Activated naive CD8-positive, alpha-beta T cell treated with anti-CD3 and anti-CD28 coated beads, Interleukin-2, amount 50 U/mL, for 16 hours (primary cell): ENCODE measurements at regions not wholly inside any gene's neighbourhood (a gene's known extent, or its start where the extent isn't known, plus 50 kb on each side); places are given as distances from the start of the nearest gene placed in this dataset.

ENCODE experiments used
- DNase-seq: peaks from one replicate; pipeline ENCODE4 v3.0.0-alpha.2; 2020; ENCODE audit warnings: low read depth, low spot score

DNA sequence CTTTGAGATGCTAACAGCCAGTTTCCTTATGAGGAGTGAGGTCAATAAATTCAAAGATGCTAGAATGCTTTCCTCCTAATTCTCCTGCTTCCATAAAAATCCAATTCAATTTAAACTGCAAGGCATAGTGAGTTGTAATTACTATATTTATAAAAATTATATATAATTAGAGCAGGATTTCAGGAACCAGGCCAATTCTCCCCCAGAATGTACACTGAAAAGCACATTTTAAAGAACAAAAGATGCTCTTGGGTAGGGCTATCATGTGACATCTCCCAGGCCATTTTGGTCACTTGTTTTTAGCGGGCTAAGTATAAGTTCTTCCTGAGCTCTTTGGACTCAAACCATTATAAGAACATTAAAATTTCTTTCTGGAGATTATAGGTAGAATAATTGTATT, 195.7 kb upstream of the KCNG1 start:
- DNase-seq = no peak

DNA sequence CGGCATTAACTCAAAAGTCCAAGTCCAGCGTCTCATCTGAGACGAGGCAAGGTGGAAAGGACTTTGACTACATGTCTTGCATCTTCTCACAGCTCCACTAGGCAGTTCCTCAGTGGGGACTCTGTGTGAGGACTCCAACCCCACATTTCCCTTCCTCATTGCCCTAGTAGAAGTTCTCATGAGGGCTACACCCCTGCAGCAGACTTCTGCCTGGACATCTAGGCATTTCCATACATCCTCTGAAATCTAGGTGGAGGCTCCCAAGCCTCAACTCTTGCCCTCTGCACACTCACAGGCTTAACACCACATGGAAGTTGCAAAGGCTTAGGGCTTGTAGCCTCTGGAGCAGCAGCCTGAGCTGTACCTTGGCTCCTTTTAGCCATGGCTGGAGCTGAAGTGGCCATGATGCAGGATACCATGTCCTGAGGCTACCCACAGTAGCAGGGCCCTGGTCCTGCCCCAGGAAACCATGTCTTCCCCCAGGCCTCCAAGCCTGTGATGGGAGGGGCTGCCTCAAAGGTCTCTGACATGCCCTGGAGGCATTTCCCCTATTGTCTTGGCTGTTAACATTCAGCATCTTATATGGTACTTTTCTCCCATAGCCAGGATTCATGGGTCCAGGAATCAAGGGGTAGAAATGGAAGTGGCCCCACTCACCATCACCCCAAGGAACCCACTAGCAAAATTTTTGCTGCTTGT, 194.6 kb upstream of the KCNG1 start:
- no peak for DNase-seq

DNA sequence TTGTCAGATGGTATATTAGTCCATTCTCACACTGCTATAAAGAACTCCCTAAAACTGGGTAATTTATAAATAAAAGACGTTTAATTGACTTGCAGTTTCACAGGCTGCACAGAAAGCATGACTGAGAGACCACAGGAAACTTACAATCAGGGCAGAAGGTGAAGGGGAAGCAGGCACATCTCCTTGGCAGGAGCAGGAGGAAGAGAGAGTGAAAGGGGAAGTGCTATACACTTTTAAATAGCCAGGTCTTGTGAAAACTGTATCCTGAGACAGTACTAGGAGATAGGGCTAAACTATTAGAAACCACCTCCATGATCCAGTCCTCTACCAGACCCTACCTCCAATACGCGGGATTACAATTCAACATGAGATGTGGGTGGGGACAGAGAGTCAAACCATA, 193.9 kb upstream of the KCNG1 start:
- DNase-seq = no peak

DNA sequence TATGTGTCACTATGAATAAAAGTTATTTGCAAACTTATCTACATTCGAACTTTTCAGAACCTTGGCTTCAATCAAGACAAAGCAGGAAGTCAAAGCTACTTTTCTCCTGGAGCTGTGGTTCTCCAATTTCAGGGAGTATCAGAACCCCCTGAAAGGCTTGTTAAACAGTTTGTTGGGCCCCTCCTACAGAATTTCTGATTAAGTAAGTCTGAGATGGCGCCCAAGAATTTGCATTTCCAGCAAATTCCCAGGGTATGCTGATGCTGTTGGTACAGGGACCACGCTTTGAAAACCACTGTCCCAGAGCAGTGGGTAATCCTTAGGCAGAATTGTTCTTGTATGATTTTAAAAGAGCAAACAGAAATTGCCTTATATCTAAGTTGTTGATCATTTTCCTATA, 189.9 kb upstream of the KCNG1 start:
- DNase-seq = no peak

DNA sequence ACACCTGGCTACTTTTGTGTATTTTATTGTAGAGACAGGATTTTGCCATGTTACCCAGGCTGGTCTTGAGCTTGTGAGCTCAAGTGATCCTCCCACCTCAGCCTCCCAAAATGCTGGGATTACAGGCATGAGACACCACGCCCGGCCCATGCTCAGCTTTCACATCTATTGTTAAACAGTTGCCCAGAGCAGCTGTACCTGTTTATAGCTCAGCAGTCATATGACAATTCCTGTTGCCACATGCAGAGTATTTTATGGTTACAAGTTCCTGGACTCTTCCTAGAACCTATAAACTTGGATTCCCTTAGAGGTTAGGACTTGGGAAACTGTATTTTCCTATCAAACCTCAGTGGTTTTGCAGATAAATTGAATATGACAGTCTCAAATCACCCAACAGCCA, 188.3 kb upstream of the KCNG1 start:
- DNase-seq = no peak

DNA sequence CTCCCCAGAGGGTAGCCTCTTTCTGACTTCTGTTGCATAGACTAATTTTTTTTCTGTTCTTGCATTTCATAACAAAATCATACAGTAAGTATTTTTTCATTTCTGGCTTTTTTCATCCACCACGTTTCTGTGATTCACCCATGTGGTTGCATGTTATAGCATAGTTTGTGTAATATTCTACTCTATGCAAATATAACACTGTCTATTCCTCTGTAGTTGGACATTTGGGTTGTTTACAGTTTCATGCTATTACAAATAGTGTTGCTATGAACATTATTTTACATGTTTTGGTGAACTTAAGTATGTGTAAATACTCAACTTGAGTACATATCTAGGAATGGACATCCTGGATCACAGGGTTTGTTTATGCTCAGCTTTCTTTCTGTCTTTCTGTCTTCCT, 187.2 kb upstream of the KCNG1 start:
- no peak for DNase-seq

DNA sequence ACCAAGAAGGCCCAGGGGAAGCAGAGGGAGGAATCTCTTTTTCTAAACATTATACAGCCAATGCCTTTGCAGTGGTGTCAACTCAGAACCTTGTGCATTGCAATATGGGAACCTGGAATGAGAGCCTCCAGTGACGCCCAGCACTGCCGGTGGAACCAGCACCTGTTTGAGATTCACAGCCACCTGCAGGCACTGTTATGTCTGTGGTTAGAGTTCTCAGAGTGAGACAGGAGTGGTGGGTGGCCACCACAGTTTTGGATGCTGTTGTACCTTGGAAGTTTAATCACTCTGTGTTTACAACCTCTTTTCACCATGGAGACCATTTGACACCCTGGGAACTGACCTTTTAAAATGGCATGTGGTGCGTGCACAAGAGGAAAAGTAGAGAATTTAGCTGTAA, 185.3 kb upstream of the KCNG1 start:
- no peak for DNase-seq

DNA sequence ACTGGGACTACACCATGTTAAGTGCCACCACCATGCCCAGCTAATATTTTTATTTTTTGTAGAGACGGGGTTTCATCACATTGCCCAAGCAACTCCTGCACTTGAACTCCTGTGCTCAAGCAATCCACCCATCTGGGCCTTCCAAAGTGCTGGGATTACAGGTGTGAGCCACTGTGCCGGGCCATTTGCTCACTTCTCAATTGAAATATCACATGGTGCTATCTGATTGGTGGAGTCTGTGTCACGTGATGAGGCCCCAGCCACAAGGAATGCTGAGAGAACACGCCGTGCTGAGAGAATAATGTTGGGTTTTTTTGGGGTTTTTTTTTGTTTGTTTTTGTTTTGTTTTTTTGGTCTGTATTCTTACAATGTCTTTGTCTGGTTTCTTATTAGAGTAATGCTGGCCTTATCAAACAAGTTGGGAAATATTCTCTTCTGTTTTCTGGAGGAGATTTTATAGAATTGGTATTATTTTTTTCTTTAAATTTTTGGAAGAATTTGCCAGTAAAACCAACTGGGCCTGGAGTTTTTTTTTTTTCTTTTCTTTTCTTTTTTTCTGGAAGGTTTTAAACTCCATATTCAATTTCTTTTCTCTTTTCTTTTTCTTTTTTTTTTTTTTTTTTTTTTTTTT, 183.2 kb upstream of the KCNG1 start:
- DNase-seq = no peak

DNA sequence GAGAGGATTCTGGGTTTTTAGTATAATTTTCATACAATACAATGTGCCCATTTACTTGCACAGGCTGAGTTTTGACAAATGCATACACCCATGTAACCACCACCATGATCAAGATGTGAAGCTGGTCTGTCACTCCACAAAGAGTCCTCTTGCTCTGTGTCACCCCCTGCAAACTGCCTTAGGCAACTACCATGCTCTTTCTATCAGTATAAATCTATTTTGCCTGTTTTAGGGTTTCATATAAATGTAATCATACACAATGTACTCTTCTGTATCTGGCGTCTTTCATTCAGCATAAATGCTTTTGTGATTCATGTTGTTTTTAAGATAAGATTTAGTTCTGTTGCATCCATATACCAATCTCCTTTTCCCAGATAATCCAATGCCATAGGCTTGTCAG, 181.9 kb upstream of the KCNG1 start:
- no peak for DNase-seq

DNA sequence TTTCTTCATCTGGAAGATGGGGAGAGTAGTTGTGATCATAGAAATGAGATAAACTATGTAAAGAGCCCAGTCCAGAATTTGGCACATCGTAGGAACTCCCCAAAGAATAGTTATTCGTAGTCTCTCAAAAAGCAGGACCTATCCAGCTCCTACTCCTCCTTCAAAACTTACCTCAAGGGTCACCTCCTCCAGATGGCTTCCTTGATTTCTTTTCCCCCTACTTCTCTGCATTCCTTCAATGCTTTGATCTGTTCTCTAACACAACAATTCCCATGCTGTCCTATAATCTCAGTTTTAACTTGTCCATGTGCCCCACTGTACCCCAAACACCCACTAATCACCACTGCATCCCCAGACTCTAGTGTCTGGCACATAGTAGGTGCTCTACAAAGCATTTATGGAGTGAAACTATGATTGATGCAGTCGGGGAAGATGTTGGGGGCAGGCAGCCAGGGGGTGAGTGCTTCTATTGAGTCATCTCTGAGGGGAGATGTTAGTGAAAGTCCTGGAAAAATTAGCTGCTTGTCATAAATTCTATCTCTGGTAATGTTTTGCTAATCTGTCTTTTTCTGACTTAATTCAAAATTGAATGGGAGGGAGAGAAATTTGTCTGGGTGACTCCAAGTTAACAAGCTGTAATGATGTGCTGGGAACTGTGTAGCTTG, 181.3 kb upstream of the KCNG1 start:
- DNase-seq = no peak

DNA sequence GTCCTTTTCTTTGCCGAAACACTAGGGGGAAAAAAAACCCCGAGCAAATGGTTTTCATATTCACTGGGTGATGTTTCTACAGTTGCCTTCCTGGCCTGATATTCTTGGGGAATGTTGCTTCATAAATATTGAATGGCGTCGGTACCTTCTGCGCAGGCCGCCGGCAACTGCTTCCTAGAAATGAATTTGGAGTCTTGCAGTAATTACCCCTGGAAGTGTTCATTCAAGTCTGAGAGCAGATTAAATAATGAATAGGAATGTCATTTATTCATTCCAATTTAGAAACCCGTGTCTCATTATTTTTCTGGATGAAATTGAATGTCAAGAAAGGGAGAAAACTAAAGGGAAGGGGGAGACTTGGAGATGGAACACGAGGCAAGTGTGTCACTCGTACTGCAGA, 179.4 kb upstream of the KCNG1 start:
- no peak for DNase-seq

DNA sequence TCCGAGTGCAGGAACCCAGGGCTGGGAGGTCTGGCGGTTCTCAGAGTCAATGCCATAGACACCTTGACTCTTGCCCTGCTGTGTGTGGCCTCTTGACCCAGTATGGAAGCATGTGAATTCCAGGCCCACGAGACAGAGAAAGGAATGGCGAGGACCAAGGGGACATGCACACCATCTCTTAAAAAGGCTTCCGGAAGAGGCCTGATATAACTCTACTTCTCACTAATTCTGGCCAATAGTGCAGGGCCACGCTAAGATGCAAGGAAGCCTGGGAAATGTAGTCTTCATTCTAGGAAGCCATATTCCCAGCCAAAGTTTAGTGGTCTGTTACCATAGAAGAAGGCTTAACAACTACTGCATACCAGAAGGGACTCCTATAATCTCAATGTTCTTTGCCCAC, 177.0 kb upstream of the KCNG1 start:
- no peak for DNase-seq

DNA sequence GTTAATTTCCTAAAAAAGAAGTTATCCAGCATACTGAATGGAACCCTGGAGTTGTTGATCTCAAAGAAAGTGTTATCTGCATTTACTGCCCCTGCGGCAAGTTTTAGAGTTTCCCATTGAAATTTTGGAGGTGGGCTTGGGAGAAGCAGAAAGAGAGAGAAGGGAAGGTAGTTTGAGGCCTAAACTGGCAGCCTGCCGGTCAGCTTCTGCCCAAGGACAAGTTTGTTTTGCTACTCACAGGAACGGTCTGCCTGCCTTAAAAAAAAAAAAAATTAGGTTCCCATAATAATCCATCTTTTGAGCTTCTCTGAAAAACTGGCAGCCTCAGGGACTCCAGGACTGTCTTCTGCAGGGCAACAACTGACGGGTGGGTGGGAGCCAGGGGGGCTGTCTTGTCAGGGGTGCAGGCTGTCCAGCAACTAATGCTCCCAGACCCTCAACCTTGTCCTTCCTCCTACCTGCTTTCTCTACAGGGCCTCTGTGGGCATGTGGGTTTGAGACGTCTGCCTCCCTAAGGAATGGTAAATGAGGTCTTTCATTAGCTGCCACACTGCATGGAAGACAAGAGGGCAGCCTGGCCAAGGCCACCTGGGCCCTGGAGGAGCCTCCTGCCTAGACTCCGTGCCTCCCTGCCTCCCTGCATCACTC, 176.1 kb upstream of the KCNG1 start:
- DNase-seq = no peak

DNA sequence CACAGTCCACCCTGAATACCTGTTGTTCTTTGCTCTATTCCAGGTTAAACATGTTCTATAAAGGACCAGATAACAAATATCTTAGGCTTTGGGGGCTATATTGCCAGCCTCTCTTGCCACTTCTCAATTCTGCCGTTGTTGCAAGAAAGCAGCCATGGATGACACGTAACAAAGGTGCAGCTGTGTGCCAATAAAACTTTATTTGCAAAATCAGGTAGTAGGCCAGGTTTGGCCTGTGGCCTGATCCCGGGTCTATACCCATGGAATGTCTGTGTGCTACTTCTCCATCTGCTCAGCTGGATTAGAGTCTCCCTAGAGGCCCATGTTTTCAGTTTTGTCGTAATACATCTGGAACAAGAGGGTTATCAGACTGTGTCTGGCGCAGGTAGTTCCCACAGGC, 175.3 kb upstream of the KCNG1 start:
- DNase-seq = no peak

DNA sequence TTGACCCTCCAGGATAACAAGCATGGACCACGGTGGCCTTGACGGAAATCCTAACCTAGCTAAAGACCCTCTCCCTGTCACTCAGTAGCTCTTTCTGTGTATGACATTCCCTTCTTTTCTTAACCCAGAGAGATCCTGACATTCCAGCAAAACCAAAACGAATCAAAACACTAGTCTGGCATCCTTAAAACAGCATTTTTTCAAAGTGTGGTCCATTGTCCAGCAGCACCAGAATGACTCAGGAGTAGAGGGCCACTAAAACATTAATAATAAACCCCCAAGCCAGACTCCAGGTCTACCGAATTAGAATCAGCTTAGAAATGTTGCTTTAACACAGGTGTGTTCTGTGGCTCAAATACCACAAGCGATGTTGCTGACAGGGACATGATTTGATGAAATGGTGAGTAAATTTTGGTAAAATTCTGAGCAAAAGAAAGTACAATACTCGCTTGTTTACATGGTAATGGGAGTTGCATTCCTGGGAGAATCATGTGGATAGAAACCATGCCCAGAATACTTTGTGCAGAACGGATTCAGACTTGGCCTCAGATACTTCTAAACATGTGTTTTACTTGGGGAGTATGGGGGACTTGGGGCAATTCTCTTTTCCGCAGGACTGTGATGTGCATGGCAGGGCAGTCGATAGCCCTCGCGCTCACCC, 174.2 kb upstream of the KCNG1 start:
- no peak for DNase-seq

DNA sequence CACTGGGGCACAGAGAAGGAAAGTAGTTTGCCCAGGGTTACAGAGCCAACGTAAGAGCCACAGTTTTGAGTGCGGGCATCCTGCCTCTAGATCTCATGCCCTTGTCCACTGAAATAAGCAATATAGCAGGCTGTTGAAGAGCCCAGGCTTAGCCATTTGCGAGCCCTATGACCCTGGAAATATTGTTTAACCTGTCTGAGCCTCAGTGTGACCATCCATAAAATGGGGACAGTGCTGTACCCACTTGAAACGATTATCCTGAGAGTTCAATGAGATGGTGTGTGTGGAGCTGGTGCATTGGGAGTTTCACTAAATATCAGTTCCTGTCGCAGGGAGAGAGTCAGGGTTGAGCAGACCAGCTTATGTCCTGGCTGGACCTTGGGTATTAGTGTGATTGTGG, 173.1 kb upstream of the KCNG1 start:
- DNase-seq = no peak

DNA sequence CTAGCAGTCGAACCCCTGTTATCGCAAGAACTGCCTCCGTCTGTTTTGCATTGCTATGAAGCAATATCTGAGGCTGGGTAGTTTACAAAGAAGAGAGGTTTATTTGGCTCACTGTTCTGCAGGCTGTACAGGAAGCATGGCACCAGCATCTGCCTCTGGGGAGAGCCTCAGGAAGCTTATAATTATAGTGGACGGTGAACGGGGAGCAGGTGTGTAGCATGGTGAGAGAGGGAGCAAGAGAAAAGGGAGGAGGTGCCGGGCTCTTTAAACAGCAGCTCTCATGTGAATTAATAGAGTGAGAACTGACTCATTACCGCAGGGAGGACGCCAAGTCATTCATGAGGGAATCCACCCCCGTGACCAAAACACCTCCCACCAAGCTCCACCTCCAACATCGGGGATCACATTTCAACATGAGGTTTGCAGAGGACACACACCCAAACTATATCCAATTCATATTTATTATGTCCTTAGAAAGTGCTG, 172.6 kb upstream of the KCNG1 start:
- no peak for DNase-seq

DNA sequence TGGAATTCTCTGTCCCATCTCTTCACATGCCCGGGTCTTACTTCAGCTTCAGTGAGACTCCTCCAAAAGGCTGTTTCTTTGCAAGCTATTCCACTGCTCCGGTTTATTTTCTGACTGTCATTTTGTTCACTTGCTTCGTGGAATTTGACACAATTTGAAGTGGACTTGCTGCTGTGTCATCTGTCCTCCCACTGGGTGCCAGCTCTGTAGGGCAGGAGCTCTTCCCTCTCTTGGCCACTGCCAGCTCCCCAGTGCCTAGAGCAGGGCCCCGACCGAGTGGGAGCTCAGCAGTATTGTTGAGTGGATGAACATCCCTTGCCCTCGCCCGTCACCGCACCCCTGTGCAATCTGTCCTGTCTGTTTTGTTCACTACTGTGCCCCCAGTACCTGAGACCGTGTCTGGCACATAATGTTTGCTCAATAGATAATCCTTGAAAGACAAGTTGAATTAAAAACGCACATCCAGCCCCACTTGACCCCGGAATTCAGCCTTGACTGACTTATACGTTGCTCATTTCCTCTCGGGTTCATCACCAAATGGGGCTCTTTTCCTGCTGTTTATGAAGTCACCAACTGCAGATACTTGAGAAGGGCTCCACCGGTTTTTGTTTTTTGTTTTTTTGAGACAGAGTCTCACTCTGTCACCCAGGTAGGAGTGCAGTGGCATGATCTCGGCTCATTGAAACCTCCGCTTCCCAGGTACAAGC, 170.3 kb upstream of the KCNG1 start:
- DNase-seq = no peak

DNA sequence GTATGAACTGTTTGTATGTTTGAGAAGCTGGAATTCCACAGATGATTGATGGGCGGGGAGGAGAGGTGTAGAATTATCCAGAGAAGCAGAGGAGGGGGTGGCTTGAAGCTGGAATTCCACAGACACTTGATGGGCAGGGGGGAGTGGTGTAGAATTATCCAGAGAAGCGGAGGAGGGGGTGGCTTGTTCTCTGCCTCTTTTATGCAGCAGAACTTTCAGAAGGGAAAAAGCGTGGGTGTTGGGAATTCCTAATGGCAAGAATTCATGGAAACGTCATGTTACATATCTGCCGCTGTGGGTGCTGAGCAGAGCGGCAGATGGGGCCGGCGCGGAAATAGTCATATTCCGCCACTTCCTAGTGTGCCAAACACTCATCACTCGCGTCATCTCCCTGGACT, 167.9 kb upstream of the KCNG1 start:
- DNase-seq = no peak

DNA sequence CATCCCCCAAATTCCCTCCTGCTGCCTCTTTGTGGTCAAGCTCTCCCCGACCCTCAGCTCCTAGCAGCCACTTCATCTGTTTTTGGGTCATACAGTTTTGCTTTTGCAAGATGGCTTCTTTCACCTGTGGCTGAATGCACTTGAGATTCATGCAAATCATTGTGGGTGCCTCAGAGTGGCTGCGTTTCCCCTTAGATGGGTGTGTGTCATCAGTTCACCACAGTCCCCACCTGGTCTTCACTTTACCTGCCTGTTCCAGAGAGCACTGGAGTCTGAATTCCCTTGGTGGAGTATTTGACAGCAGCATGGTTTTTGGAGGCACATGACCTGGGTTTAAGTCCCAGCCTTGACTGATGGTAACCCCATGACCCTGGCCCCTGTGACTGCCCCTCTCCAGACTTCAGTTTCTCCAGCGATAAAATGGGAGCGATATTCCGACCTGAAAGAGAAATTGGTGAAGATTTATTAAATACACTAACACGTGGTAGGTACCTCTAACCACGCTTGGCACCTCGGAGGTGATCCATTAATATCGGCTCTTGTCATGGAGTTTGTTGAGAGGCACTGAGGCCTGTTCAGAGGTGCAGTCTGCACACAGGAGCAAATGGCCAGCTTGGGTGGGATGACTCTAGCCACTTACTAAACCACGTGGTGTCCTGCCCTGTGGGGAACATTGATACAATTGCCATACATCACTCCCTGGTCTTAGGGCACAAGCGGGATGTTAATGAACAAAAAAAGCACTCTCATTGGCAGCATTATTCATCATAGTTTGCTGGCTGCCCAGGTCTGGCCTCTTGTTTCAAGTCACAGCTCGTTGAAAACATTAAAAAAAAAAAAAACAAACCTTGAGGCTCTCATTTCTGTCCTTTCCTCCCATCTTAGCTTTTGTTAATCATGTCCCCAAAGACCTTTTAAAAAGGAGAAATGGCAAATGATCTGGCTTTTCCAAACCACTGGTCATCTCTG, 167.2 kb upstream of the KCNG1 start:
- DNase-seq = no peak
